ENCODE measurements at regions not wholly inside any gene's neighbourhood (a gene's known extent, or its start where the extent isn't known, plus 50 kb on each side); places are given as distances from the start of the nearest gene placed in this dataset.

- TF ChIP-seq CTCF (IDR thresholded peaks at IDR 0.05) (no peak), POLR2A (IDR thresholded peaks at IDR 0.05) (no peak), EP300 (IDR thresholded peaks at IDR 0.05; ENCODE audit: low read depth) (no peak), POLR2AphosphoS5 (IDR thresholded peaks at IDR 0.05) (no peak)
Observed at GRCh38 chr7:65221683-65222082, 152.0 kb upstream of the ZNF92 start.

All from transverse colon (tissue), 4 donors.